22Rv1 (cell line): ENCODE measurements at regions not wholly inside any gene's neighbourhood (a gene's known extent, or its start where the extent isn't known, plus 50 kb on each side); places are given as distances from the start of the nearest gene placed in this dataset.

Source experiments
- CTCF ChIP-seq: fragments of 450-650 bp; IDR thresholded peaks from 2 replicates; pipeline ENCODE4 v1.5.1; 2017; ENCODE audit warnings: mild to moderate bottlenecking
- ZFX ChIP-seq: fragments of 450-650 bp; IDR thresholded peaks from 2 replicates; pipeline ENCODE4 v1.6.1; 2017; ENCODE audit warnings: antibody characterized with exemption, borderline replicate concordance

- TF ChIP-seq CTCF (no peak), ZFX (no peak)
These were observed 75.6 kb upstream of the AGA start for GRCh38 chr4:177517862-177518261.
